ENCODE measurements at regions not wholly inside any gene's neighbourhood (a gene's known extent, or its start where the extent isn't known, plus 50 kb on each side); places are given as distances from the start of the nearest gene placed in this dataset.

DNA sequence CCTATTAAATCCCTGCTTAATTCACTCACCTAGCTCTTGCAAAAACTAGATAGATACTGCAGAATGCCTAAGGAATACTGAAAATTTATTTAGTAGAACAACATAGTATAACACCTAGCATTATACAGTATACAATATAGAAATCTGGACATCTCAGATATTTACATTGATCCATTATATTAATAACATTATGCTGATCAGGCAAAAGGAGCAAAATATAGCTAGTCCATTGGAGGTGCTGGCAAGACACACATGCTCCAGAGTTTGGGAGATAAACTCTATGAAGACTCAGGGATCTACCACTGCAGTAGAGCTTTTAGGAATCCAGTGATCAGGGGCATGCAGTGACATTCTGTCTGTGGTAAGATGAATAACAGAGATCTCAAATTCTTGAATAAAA lies 357.6 kb downstream of the TBC1D4 start:
- H3K4me2 ChIP-seq (ENCODE audit: low read length): no peak overlapping the region
- H2AFZ ChIP-seq (ENCODE audit: low read length): no peak overlapping the region
- no peak overlapping the region for H3K27ac ChIP-seq (ENCODE audit: low read depth, low read length, poor library complexity, severe bottlenecking)
- H3K79me2 ChIP-seq (ENCODE audit: insufficient read depth, low read length): no peaks in the 10 kb centered on the region
- no peaks in the 10 kb centered on the region for H3K4me1 ChIP-seq (ENCODE audit: insufficient read depth, low read length, severe bottlenecking)
- H3F3A ChIP-seq (ENCODE audit: insufficient read depth, low read length): no peaks in the 10 kb centered on the region
- H3K9me3 ChIP-seq (ENCODE audit: low read length): no peaks in the 10 kb centered on the region
- H3K4me3 ChIP-seq (ENCODE audit: low read depth, low read length, poor library complexity, severe bottlenecking): no peak overlapping the region
- no peaks in the 10 kb centered on the region for H3K9me2 ChIP-seq (ENCODE audit: low read depth, low read length)
- H3K9ac ChIP-seq (ENCODE audit: low read length): no peak overlapping the region
- no peaks in the 10 kb centered on the region for H3K36me3 ChIP-seq (ENCODE audit: insufficient read depth, low read length)
- no peaks in the 10 kb centered on the region for H3K27me3 ChIP-seq (ENCODE audit: insufficient read depth, low read length)
- no peaks in the 10 kb centered on the region for H4K20me1 ChIP-seq (ENCODE audit: insufficient read depth, low read length)
- TF ChIP-seq, protein P1, sequence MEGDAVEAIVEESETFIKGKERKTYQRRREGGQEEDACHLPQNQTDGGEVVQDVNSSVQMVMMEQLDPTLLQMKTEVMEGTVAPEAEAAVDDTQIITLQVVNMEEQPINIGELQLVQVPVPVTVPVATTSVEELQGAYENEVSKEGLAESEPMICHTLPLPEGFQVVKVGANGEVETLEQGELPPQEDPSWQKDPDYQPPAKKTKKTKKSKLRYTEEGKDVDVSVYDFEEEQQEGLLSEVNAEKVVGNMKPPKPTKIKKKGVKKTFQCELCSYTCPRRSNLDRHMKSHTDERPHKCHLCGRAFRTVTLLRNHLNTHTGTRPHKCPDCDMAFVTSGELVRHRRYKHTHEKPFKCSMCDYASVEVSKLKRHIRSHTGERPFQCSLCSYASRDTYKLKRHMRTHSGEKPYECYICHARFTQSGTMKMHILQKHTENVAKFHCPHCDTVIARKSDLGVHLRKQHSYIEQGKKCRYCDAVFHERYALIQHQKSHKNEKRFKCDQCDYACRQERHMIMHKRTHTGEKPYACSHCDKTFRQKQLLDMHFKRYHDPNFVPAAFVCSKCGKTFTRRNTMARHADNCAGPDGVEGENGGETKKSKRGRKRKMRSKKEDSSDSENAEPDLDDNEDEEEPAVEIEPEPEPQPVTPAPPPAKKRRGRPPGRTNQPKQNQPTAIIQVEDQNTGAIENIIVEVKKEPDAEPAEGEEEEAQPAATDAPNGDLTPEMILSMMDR (IDR thresholded peaks at IDR 0.05; ENCODE audit: low read length): no peak
- no peak for TF ChIP-seq EZH2 (IDR thresholded peaks at IDR 0.05; ENCODE audit: borderline replicate concordance, low read length)

DNA sequence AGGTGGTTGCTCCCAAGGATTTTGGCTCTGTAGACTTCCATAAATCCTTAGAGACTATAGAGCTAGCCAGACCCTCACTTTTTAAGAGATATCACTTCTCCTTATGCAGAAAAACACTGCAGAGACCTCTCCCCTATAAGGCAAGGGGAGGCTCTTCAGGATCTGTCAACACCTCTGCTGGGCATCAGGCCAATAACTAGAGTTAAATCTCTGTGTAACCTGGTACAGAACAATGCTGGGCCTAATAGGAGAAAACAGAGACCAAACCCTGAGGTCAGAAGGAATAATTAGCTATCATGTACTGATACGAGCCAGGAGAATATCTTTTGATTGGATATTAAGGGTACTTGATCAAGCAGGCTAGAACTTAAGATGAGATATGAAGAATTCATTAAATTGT lies 358.5 kb downstream of the TBC1D4 start:
- no peaks in the 10 kb centered on the region for H3K4me1 ChIP-seq (ENCODE audit: insufficient read depth, low read length, severe bottlenecking)

DNA sequence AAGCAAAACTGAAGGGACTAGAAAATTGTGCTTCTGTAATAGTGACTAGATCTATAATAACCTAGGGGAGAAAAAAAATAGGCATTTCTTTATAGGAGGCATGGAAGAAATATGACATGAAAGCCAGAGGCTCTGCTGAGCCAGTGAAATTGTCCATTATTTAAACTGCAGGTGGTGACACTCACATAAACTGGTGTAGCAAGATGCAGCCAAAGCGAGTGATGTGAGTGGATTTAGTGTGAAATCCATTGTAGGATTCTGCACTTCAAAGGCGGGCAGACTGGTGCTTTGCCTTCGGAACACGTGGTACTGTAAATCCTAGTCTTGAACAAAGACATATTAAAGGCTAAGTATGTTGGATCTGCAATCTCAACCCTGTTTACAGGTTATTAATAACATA lies 361.9 kb downstream of the TBC1D4 start:
- Histone ChIP-seq H3K4me1 (ENCODE audit: insufficient read depth, low read length, severe bottlenecking) (no peaks in the 10 kb centered on the region), H3K79me2 (ENCODE audit: insufficient read depth, low read length) (no peaks in the 10 kb centered on the region), H3F3A (ENCODE audit: insufficient read depth, low read length) (no peaks in the 10 kb centered on the region), H3K4me3 (ENCODE audit: low read depth, low read length, poor library complexity, severe bottlenecking) (no peak overlapping the region), H3K9me3 (ENCODE audit: low read length) (no peaks in the 10 kb centered on the region), H3K4me2 (ENCODE audit: low read length) (no peak overlapping the region), H3K27me3 (ENCODE audit: insufficient read depth, low read length) (no peaks in the 10 kb centered on the region), H2AFZ (ENCODE audit: low read length) (no peak overlapping the region), H3K27ac (ENCODE audit: low read depth, low read length, poor library complexity, severe bottlenecking) (no peak overlapping the region), H4K20me1 (ENCODE audit: insufficient read depth, low read length) (no peaks in the 10 kb centered on the region), H3K9ac (ENCODE audit: low read length) (no peak overlapping the region), H3K9me2 (ENCODE audit: low read depth, low read length) (no peaks in the 10 kb centered on the region), H3K36me3 (ENCODE audit: insufficient read depth, low read length) (no peaks in the 10 kb centered on the region)
- TF ChIP-seq, protein P1 (IDR thresholded peaks at IDR 0.05; ENCODE audit: low read length): no peak
- TF ChIP-seq EZH2 (IDR thresholded peaks at IDR 0.05; ENCODE audit: borderline replicate concordance, low read length): no peak

More for the DNA sequence above, 358.5 kb downstream of the TBC1D4 start:
- Histone ChIP-seq H3K9me3 (ENCODE audit: low read length) (no peaks in the 10 kb centered on the region), H3K79me2 (ENCODE audit: insufficient read depth, low read length) (no peaks in the 10 kb centered on the region), H3K4me2 (ENCODE audit: low read length) (no peak overlapping the region), H2AFZ (ENCODE audit: low read length) (no peak overlapping the region), H3K27ac (ENCODE audit: low read depth, low read length, poor library complexity, severe bottlenecking) (no peak overlapping the region), H3K27me3 (ENCODE audit: insufficient read depth, low read length) (no peaks in the 10 kb centered on the region), H3K36me3 (ENCODE audit: insufficient read depth, low read length) (no peaks in the 10 kb centered on the region), H3K9me2 (ENCODE audit: low read depth, low read length) (no peaks in the 10 kb centered on the region), H3F3A (ENCODE audit: insufficient read depth, low read length) (no peaks in the 10 kb centered on the region), H4K20me1 (ENCODE audit: insufficient read depth, low read length) (no peaks in the 10 kb centered on the region), H3K4me3 (ENCODE audit: low read depth, low read length, poor library complexity, severe bottlenecking) (no peak overlapping the region), H3K9ac (ENCODE audit: low read length) (no peak overlapping the region)
- TF ChIP-seq EZH2 (IDR thresholded peaks at IDR 0.05; ENCODE audit: borderline replicate concordance, low read length): no peak
- TF ChIP-seq, protein P1 (IDR thresholded peaks at IDR 0.05; ENCODE audit: low read length): no peak

All from OCI-LY1 (cell line).